ENCODE measurements at regions not wholly inside any gene's neighbourhood (a gene's known extent, or its start where the extent isn't known, plus 50 kb on each side); places are given as distances from the start of the nearest gene placed in this dataset.
A peak's percentile ranks its signal among the peaks of the same experiment; 100 is the strongest.

DNA sequence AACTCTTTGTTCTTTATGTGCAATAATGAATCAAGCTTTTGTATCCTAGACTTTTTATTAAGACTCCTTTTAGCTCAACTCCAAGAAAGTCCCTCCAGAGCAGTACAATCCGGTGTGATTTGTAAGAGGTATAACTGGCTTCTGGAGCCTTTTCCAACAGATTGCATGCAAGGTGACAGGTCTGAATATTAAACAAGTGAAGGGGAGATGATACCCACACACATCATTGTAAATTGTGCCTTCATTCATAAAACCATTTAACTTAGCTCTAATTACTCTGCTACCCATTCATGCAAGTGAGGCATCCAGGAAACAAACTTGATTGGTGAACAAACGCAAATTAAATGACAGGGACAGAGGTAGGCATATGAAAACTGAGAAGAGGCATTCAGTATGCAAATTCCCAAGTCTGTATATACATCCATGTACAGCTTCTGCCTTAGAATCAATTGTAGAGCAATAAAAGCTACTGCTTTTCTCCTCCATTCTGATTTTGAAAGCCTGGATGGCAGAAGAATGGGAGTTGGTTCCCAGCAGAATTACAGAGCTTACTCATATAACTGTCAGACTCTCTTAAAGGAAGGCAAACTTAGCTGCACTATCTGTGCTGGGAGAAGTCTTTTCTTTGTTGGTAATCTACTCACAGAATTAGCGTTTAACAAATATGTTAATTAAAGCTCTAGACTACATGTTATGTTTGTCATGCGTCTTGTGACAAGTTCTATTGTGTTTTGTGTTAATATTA lies 261.0 kb upstream of the CDH6 start:
- no peak for DNase-seq (ENCODE audit: low read depth)

GRCh38 chr5:30930736-30931135 lies 262.8 kb upstream of the CDH6 start:
- DNase-seq (ENCODE audit: low read depth), result no peak

- no peak for DNase-seq (ENCODE audit: low read depth)
Measured at GRCh38 chr5:30928956-30929355, 264.5 kb upstream of the CDH6 start.

DNA sequence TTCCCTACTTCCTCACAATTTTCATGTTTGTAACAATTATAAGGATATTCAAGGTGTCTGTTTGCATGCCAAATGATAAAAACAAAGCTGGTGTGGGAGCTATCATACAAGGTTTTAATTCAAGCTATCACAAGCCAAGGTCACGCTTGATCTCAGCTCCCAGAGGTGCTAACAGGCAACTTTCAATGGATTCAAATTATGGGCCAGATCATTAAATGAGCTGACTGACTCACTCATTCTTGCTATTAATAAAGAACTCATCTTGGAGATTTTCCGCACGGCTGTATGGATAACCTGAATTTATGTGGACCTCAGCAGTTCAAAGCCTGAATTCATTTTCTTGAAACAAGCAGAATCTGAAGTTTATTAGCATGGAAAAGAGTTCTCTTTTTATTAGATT lies 267.3 kb upstream of the CDH6 start:
- DNase-seq (ENCODE audit: low read depth), result no peak

GRCh38 chr5:30921388-30921787 lies 272.1 kb upstream of the CDH6 start:
- DNase-seq (ENCODE audit: low read depth), result no peak

GRCh38 chr5:30918171-30918570 lies 275.3 kb upstream of the CDH6 start:
- DNase-seq (ENCODE audit: low read depth), result no peak

DNA sequence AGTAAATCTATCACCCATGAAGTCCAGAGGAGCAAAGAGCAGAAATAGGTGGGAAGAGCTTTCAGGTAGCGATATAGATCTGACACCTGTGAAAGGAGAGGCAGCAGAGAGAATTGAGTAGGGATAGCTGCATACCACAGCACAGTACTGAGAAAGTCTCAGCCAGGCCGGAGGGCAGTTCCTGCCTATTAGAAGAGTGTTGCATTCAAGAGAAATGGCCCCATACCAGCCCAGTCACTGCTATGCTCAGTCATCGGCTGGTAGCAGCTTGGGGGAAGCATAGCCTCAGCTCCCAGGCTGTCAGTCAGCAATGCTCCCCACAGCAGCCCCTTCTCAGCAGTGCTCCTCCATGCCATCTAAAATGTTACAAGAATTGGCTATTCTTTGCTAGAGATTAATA lies 285.1 kb upstream of the CDH6 start:
- no peak for DNase-seq (ENCODE audit: low read depth)

GRCh38 chr5:30900367-30900766 lies 293.1 kb upstream of the CDH6 start:
- no peak for DNase-seq (ENCODE audit: low read depth)

DNA sequence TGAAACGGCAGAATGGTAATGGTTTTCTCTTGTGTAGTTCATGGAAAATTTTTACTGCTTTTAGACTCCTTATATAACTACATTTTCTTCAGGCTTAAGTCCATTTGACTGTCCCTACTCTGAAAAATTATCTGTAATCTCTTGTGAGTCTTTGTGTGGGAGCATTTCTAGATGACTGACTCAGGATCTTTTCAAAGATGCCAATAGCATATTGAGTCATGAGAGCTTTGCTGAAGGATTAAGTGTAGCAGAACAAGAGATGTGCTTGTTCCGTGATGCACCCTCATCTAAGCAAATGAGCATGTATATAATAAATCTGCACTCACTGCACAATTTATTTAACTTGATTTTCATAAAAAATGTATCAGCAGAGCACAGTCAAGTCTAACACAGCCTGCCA lies 298.7 kb upstream of the CDH6 start:
- peak; percentile 18 for DNase-seq (ENCODE audit: low read depth)

DNA sequence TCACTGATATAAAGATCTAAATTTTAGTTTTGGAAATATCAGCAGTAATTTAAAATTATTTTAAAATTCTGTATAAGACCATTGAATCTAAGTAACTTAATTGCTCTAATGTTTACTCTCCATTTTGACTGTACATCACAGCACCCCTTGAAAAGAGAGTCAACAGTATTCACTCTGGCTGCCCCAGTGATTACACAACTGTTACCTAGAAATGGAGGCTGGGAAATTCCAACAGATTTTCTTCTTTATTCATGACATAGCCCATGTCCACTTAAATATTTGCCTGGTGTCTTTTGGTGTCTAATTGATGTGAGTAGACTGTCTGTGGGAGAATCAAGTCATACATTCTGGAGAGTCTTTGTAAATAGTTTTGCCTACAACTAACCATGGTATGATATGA lies 301.8 kb upstream of the CDH6 start:
- no peak for DNase-seq (ENCODE audit: low read depth)

GRCh38 chr5:30890377-30890776 lies 303.1 kb upstream of the CDH6 start:
- no peak for DNase-seq (ENCODE audit: low read depth)

DNA sequence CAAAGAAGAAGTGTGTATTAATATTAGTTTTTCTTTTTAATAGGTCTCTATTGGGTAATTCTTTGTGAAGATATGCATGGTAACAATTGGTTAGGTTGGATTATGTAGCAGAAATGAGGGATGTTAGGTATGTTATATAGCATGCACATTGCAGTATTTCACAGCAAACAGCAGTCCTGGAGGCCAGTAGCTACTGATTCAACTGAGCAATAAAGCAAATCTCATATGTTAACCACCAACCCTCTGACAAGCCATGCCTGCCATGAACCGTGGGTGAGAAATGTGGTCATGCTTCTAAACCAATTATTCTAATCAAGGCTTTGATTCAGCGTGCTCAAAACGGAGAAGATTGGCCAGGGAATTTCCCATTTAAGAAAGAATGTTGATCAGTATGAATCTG lies 313.0 kb upstream of the CDH6 start:
- no peak for DNase-seq (ENCODE audit: low read depth)

DNA sequence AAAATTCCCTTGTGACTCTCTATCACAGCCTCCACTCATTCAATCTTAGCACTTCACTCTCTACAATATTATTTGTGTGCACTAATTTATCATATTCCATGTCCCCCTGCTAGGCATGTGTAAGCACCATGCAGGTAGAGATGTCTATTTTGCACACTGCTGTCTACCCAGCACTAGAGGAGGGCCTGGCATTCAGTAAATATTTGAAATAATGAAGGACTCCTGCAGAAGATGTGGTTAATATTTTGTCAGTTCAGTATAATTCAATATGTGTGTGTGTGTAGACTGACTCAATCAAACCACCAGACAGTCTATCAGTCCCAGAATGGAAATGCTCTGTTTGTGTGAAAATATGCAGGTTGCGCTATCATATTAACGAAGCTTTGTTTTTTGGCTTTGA lies 313.6 kb upstream of the CDH6 start:
- no peak for DNase-seq (ENCODE audit: low read depth)

- no peak for DNase-seq (ENCODE audit: low read depth)
Measured at GRCh38 chr5:30878746-30879145, 314.7 kb upstream of the CDH6 start.

DNA sequence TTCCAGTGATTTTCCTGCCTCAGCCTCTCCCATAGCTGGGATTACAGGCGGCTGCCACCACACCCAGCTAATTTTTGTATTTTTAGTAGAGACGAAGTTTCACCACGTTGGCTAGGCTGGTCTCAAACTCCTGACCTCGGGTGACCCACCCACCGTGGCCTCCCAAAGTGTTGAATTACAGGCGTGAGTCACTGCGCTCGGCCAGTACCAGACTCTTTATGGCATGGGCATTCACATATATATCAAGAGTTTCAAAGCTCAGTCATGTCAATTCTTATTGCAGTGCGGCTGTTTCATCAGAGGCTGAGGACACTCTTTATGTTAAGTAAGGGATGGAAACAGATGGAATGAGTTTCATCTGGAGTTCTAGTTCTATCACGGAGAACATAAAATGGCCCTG lies 315.2 kb upstream of the CDH6 start:
- no peak for DNase-seq (ENCODE audit: low read depth)

DNA sequence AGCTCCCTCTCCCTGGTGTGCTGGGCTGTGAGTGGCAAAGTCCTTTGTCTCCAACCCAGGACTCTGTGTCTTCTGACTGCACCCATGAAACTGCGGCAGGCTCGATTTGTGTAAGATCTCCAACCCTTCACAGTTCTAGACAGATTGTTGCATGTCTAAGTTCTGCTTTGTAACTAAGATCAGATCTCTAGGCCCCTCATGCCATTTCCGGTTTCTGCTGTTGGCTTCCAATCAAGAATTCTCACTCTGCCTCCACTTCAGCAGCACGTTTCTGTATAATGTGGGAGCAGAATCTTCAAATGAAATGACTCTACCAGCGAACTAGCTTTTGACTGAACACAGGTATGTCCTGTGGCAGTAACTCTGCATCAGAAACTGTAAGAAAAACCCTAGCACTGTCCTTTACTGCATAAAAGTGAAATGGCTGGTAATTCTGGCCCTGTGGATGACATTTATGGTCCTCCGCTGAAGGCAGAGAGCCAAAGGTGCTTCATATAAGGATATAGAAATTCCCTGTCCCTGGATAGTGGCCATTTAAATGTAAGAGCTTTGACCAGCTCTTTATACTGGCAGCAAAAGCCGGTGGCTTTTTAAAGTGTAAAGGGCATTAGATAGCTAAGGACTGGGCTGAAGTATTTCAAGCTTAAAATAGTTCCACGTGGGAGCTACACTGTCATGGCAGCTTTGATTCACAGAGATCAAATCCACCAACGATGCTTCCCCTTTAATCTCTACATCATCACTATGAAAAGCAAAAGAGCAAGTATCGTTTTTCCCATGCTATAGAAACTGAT lies 319.0 kb upstream of the CDH6 start:
- DNase-seq (ENCODE audit: low read depth), result no peak

DNA sequence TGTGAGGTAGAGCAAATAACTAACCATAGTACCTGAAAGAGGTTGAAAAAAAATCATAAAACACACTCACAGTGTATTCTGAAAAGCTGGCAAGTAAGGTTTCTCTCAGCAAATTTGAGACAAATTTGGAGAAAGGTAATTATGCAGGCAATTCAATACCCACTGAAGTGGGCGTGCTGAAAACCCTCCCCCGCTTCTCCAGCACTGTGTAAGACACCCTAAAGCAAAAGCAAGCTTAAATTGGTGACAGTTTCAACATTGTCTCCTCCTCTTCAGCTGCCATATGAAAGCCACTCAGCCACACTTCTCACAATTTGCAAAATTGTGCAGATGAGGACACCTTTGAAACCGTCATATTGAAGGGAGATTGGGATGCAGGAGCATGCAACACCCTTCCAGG lies 322.3 kb upstream of the CDH6 start:
- no peak for DNase-seq (ENCODE audit: low read depth)

DNA sequence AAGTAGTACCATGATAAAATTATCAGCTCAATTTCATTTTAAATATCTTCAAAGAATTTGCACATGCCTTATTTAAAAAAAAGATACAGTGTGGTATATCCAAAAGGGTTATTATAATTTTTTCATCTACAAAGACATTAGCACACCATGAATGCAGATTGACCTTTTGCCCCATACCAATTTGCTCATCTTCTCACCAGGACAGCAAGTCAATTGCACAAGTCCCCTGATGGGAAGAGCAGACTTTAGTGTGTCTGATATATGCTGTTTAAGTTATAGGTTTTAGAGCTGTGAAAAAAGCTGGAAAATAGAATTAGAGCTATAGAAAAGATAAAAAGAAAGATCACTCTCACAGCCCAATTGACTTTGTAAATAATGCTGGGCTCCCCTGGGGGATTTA lies 325.8 kb upstream of the CDH6 start:
- DNase-seq (ENCODE audit: low read depth), result no peak

- DNase-seq (ENCODE audit: low read depth), result no peak
Measured at GRCh38 chr5:30866142-30866541, 327.3 kb upstream of the CDH6 start.

GRCh38 chr5:30856242-30856641 lies 337.2 kb upstream of the CDH6 start:
- DNase-seq (ENCODE audit: low read depth), result no peak

- DNase-seq (ENCODE audit: low read depth), result no peak
Measured at GRCh38 chr5:30853158-30853557, 340.3 kb upstream of the CDH6 start.

GRCh38 chr5:30850866-30851265 lies 342.6 kb upstream of the CDH6 start:
- DNase-seq (ENCODE audit: low read depth), result no peak

- peak; percentile 13 for DNase-seq (ENCODE audit: low read depth)
Measured at GRCh38 chr5:30849931-30850710, 343.4 kb upstream of the CDH6 start.

All from stromal cell of bone marrow (primary cell).